ENCODE measurements at regions not wholly inside any gene's neighbourhood (a gene's known extent, or its start where the extent isn't known, plus 50 kb on each side); places are given as distances from the start of the nearest gene placed in this dataset.

GRCh38 chr11:101341578-101341977 lies 212.0 kb upstream of the PGR start:
- no peak for TF ChIP-seq ZNF396 (CRISPR knock-in tag; IDR thresholded peaks at IDR 0.05; ENCODE audit: borderline replicate concordance)
- TF ChIP-seq ZNF263 (CRISPR knock-in tag; IDR thresholded peaks at IDR 0.05; ENCODE audit: low read depth) = no peak
- no peak for TF ChIP-seq TCF7 (CRISPR knock-in tag; IDR thresholded peaks at IDR 0.05; ENCODE audit: low read depth)
- no peak for TF ChIP-seq STAT6 (CRISPR knock-in tag; conservative IDR thresholded peaks at IDR 0.05; ENCODE audit: low read depth)
- no peak for TF ChIP-seq ZNF281 (CRISPR knock-in tag; IDR thresholded peaks at IDR 0.05)
- no peak for TF ChIP-seq ESRRA (CRISPR knock-in tag; IDR thresholded peaks at IDR 0.05; ENCODE audit: borderline replicate concordance)
- no peak for TF ChIP-seq ZNF532 (CRISPR knock-in tag; IDR thresholded peaks at IDR 0.05; ENCODE audit: borderline replicate concordance)
- TF ChIP-seq PREB (CRISPR knock-in tag; IDR thresholded peaks at IDR 0.05; ENCODE audit: borderline replicate concordance) = no peak
- TF ChIP-seq ZNF671 (CRISPR knock-in tag; IDR thresholded peaks at IDR 0.05) = no peak
- no peak for TF ChIP-seq CTCF (IDR thresholded peaks at IDR 0.05)
- TF ChIP-seq ZNF121 (CRISPR knock-in tag; IDR thresholded peaks at IDR 0.05) = no peak
- TF ChIP-seq ATF2 (CRISPR knock-in tag; IDR thresholded peaks at IDR 0.05; ENCODE audit: borderline replicate concordance, low read depth) = no peak
- H3K27me3 Mint-ChIP-seq (ENCODE audit: low read depth) = no peaks in the 10 kb centered on the region
- H3K27ac Mint-ChIP-seq = no peak overlapping the region
- ATAC-seq (no peak), DNase-seq (ENCODE audit: low spot score) (no peak)
- ChIA-PET CTCF (no interaction called here), POLR2A (no interaction called here)
- peaks cover 11% of the 10 kb centered on the region for H3K4me1 Mint-ChIP-seq
- no peaks in the 10 kb centered on the region for H3K36me3 Mint-ChIP-seq
- H3K4me3 Mint-ChIP-seq = no peak overlapping the region
- 0 out of 2 replicates have a peak, but pooled peaks cover 5% of the 10 kb centered on the region for H3K9me3 Mint-ChIP-seq

All from WTC11 (cell line).